HG02642 (cell line): ENCODE measurements at regions not wholly inside any gene's neighbourhood (a gene's known extent, or its start where the extent isn't known, plus 50 kb on each side); places are given as distances from the start of the nearest gene placed in this dataset.
"Not testable (repeated sequence)": the region's sequence is repeated elsewhere in the genome, so short reads cannot be mapped to it uniquely, and the experiment has no call there.

Experiments
- ATAC-seq: cut with Tn5 transposase; IDR thresholded peaks from one replicate; pipeline ENCODE4 v1.9.1; 2021; ENCODE audit warnings: mild to moderate bottlenecking; ENCODE audit not compliant: unreplicated experiment, poor library complexity

DNA sequence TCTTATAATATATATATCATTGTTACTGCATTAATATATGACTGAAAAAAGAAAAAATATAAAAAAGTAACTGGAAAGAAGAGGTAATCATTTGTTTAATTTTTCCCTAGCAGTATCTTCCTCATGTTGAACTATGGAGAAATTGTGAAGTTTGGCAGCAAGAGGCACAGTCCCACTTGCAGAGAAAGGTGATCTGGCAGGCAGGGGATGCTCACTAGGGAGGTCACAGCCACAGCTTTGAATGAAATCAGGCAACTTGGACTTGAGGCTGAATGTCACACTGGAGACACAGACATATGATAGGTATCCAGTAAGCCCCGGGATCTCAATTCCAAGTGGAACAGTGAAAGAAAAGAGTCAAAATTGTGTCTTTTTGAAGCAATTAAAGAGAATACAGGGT lies 149.9 kb upstream of the RORA start:
- no peak for ATAC-seq

- no peak for ATAC-seq
Observed at GRCh38 chr15:61376961-61377360, 147.9 kb upstream of the RORA start.

- ATAC-seq = no peak
Observed at GRCh38 chr15:61376516-61376915, 147.4 kb upstream of the RORA start.

DNA sequence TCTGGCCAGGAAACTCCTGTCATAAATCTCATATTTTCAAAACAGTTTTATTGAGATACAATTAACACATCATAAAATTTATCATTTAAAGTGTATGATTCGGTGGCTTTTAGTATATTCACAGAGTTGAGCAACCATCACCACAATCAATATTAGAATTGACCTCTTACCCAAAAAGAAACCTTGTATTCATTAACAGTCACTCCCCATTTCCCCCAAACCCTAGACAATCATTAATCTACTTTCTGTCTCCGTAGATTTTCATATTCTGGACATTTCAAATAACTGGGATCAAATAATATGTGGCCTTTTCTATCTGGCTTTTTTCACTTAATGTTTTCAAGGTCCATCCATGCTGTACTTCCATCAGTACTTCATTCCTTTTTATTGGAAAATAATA lies 145.7 kb upstream of the RORA start:
- ATAC-seq = no peak

DNA sequence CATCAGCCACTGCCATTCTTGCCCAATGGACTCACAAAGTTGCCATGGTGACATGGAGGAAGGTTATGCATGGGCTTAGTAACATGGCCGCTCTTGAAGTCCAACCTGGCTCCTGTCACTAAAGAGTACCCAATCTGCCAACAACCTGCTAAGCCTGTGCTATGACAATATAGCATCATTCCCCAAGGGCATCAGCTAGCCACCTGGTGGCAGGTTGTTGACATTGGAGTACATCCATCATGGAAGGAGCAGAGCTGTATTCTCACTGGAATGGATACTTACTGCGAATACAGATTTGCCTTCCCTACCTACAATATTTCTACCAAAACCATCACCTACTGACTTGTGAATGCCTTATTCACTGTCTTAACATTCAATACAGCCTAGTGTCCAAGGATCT lies 138.9 kb upstream of the RORA start:
- ATAC-seq = no peak

GRCh38 chr15:61364871-61365270 lies 135.8 kb upstream of the RORA start:
- ATAC-seq = no peak

DNA sequence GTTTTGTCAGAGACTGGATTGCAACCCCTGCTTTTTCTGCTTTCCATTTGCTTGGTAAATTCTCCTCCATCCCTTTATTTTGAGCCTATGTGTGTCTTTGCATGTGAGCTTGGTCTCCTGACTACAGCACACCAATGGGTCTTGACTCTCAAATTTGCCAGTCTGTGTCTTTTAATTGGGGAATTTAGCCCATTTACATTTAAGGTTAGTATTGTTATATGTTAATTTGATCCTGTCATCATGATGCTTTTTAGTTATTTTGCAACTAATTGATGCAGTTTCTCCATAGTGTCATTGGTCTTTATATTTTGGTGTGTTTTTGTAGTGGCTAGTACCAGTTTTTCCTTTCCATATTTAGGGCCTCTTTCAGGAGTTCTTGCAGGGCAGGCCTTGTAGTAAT lies 133.8 kb upstream of the RORA start:
- not testable (repeated sequence) for ATAC-seq

GRCh38 chr15:61344293-61344692 lies 115.2 kb upstream of the RORA start:
- no peak for ATAC-seq

DNA sequence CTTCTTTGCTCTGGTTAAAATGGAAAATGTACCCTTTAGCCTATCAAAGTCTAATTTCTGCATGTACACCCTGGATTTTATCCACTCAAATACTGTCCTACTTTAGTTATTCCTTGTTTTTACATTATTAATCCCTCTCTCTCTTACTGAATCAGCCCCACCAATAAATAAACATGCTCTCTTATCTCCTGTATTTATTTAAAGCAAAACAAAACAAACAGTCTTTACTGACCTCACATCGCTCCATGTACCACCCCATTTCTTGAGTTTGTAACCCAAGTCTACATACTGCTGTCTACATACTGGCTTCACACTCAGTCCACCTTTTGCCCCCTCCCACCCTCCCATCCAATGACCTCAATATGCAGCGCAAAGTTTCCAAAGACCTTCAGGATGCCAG lies 113.3 kb upstream of the RORA start:
- no peak for ATAC-seq

- ATAC-seq = no peak
Observed at GRCh38 chr15:61339516-61339915, 110.4 kb upstream of the RORA start.

GRCh38 chr15:61337541-61337940 lies 108.4 kb upstream of the RORA start:
- no peak for ATAC-seq

- no peak for ATAC-seq
Observed at GRCh38 chr15:61336026-61336638, 107.0 kb upstream of the RORA start.

DNA sequence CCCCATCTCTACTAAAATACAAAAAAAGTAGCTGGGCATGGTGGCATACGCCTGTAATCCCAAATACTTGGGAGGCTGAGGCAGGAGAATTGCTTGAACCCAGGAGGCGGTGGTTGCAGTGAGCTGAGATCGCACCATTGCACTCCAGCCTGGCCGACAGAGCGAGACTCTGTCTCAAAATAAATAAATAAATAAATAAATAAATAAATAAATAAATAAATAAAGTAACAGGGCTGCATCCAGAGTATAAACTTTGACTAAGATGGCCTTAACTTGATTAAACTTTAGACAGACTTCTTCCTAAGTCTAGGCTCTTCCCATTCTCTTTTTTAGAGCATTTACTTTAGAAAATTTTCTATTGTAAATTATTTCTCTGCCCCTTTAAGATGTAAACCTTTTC lies 105.6 kb upstream of the RORA start:
- not testable (repeated sequence) for ATAC-seq

DNA sequence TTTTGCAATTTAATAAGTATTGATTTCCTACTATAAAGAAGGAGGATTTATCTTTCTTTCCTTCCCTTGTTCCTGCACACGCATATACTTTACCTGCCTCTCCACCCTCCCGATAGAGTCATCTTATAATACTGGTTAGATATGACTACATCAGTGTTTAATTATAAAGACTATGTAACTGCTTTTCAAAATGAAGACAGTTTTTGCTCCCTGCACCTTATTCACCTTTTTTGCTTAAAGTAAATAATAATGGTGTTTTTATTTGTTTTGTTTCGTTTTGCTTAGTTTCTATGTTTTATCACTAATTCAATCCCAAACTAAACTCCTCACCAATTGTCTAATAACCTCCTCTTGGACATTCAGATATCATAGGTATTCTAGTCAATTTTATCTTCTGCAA lies 101.9 kb upstream of the RORA start:
- ATAC-seq = no peak

DNA sequence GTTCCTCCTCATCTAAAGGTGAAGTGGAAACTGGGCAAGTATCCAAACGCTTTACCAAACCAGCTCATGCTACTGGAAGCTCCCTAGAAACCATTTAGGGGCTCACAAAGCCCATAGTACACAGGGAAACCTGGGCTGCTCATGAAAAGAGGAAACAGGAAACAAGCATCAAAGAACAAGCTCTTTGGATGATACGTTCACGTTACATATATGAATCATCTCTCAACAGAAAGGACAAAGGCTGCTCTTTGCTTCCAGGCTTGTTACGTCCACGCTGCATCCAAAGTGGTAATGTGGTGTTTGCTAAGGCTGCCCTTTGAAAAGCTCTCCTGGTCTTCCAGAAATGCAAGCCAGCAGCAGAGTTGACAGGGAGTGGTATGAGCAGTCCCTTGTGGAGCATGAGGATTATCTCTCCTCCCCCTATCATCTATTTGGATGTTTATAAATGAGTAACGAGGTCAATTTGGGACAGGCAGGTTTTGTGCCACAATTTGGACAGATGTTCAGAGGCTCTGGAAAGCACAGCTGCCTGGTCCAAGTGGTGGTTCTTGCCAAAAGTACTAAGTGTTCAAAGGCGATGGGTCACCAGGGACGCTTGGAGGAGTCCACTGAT lies 98.0 kb upstream of the RORA start:
- peak; percentile 64 for ATAC-seq

GRCh38 chr15:61319892-61320291 lies 90.8 kb upstream of the RORA start:
- ATAC-seq = no peak

- no peak for ATAC-seq
Observed at GRCh38 chr15:61318802-61319525, 89.9 kb upstream of the RORA start.

DNA sequence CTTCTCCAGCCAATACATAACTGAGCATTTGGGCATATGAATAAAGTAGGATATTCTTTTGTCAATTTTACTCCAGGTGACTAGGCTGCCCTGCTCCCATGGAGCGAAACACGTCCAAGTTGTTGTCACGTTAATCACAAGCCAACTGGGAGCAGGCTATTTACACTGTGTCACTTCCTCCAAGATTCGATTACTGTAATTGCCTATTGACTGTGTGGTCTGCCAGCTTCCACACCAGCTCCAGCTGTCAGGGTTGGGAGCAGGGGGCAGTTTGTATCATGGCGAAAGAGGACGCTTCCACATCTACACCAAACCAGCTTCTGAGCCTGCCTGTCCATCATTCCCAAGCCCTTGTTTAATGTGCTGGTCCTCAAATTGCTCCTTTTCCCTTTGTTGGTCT lies 89.2 kb upstream of the RORA start:
- ATAC-seq = no peak

DNA sequence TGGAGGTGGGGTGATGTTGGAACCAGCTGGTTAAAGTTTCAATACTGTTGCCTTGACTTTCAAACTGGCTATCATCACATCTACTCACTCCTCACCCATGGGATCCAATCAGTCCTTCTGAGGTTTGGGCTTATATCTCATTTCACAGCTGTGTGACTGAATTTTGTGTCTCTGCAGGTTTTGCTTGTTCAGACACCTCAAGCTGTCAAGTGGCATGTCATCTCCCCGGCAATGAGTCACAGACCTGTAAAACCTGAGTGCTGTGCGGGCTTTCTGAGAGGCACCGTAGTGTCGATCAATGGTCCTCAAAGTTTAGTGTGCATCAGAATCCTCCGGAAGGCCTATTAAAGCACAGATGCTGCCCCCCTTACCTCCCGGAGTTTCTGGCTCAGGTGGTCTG lies 86.4 kb upstream of the RORA start:
- ATAC-seq = no peak

DNA sequence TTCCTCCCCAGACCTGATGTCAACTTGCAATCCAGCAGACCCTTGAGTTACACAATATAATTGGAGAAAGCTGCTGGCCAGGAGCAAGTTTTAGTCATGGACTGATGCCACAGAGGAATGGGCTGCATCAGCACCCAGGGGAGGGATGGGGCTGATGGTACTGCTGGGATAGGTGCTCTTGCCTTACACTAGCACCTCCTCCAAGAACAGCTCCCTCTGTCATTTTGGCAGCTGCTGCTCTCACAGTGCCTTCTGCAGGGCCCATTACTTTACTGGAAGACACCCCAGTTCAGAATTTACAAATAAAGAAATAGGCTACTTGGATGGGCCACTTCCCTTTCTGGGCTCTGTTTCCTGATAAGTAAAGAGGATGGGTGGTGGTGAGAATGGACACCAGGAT lies 85.3 kb upstream of the RORA start:
- ATAC-seq = no peak

GRCh38 chr15:61309617-61310016 lies 80.5 kb upstream of the RORA start:
- no peak for ATAC-seq

GRCh38 chr15:61309031-61309511 lies 80.0 kb upstream of the RORA start:
- ATAC-seq = no peak
